ENCODE measurements at regions not wholly inside any gene's neighbourhood (a gene's known extent, or its start where the extent isn't known, plus 50 kb on each side); places are given as distances from the start of the nearest gene placed in this dataset.

- Histone ChIP-seq H3K79me2 (ENCODE audit: insufficient read depth, low read length) (no peaks in the 10 kb centered on the region), H3K27me3 (ENCODE audit: control insufficient read depth in 1 of 2, insufficient read depth in 2 of 2, low read length in 2 of 2) (no peaks in the 10 kb centered on the region), H3K9me3 (ENCODE audit: low read length) (peaks cover 22% of the 10 kb centered on the region), H3K27ac (ENCODE audit: extremely low read length, insufficient read depth, low read length) (no peak overlapping the region), H4K20me1 (ENCODE audit: insufficient read depth, low read length) (no peaks in the 10 kb centered on the region), H2AFZ (ENCODE audit: low read length) (no peak overlapping the region), H3K4me2 (ENCODE audit: low read depth, low read length) (no peak overlapping the region), H3K9ac (ENCODE audit: insufficient read depth, low read depth, low read length) (no peak overlapping the region), H3K4me1 (ENCODE audit: insufficient read depth, low read length) (no peaks in the 10 kb centered on the region), H3K4me3 (replicated peaks in 1 of 3; ENCODE audit: insufficient read depth in 1 of 3, low read depth in 2 of 3, low read length in 3 of 3) (no peak overlapping the region), H3K36me3 (replicated peaks in 1 of 2; ENCODE audit: control insufficient read depth in 1 of 2, insufficient read depth in 2 of 2, low read length in 2 of 2) (no peaks in the 10 kb centered on the region)
- ATAC-seq, result no peak
- no peak for FAIRE-seq
- intact Hi-C loops (cut with micrococcal nuclease; ENCODE audit: unreplicated experiment) (no loop called here), in situ Hi-C loops (cut with HindIII; ENCODE audit: extremely low pct_ligation_motif_present, low pct_unique_long_range_greater_than_20kb) (no loop called here)
- ChIA-PET POLR2A (no interaction called here), CTCF (ENCODE audit: low intra/inter-chr PET ratio, low total read pairs) (no interaction called here)
- no TSS peak for BruUV-seq (replicated peaks)
- DNase-seq (ENCODE audit: low spot score), result no peak
- TF ChIP-seq MAFK (conservative IDR thresholded peaks at IDR 0.05 in 1 of 2, IDR thresholded peaks at IDR 0.05 in 1 of 2; ENCODE audit: low read length in 2 of 2) (0 out of 4 replicates have a peak, but pooled peaks of 1 of the 2 experiments have one; percentile 15), FOXK2 (IDR thresholded peaks at IDR 0.05) (no peak)
These were observed 1302.1 kb upstream of the ADGRL2 start for GRCh38 chr1:80498673-80499072.

- 49% methylated on average over 7 of the region's 16 CpGs for WGBS (ENCODE audit: low lambda C conversion rate)
- FAIRE-seq, result no peak
- intact Hi-C loops (cut with micrococcal nuclease; ENCODE audit: unreplicated experiment), result no loop called here
- TF ChIP-seq ZNF24 (IDR thresholded peaks at IDR 0.05) (no peak), ZNF318 (CRISPR knock-in tag; IDR thresholded peaks at IDR 0.05) (no peak), LRRFIP1 (CRISPR knock-in tag; conservative IDR thresholded peaks at IDR 0.05) (no peak), ZFY (CRISPR knock-in tag; IDR thresholded peaks at IDR 0.05) (no peak)
- TF ChIP-seq, protein P1, sequence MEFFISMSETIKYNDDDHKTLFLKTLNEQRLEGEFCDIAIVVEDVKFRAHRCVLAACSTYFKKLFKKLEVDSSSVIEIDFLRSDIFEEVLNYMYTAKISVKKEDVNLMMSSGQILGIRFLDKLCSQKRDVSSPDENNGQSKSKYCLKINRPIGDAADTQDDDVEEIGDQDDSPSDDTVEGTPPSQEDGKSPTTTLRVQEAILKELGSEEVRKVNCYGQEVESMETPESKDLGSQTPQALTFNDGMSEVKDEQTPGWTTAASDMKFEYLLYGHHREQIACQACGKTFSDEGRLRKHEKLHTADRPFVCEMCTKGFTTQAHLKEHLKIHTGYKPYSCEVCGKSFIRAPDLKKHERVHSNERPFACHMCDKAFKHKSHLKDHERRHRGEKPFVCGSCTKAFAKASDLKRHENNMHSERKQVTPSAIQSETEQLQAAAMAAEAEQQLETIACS (CRISPR knock-in tag; IDR thresholded peaks at IDR 0.05), result no peak
These were observed 1304.9 kb upstream of the ADGRL2 start for GRCh38 chr1:80495806-80496205.

More at GRCh38 chr1:80495806-80496205, 1304.9 kb upstream of the ADGRL2 start:
- Histone ChIP-seq H3K9ac (ENCODE audit: insufficient read depth, low read depth, low read length) (no peak overlapping the region), H3K9me3 (ENCODE audit: low read length) (peaks cover 34% of the 10 kb centered on the region), H3K36me3 (replicated peaks in 1 of 2; ENCODE audit: control insufficient read depth in 1 of 2, insufficient read depth in 2 of 2, low read length in 2 of 2) (no peaks in the 10 kb centered on the region), H4K20me1 (ENCODE audit: insufficient read depth, low read length) (no peaks in the 10 kb centered on the region), H3K4me1 (ENCODE audit: insufficient read depth, low read length) (no peaks in the 10 kb centered on the region), H2AFZ (ENCODE audit: low read length) (no peak overlapping the region), H3K27me3 (ENCODE audit: control insufficient read depth in 1 of 2, insufficient read depth in 2 of 2, low read length in 2 of 2) (no peaks in the 10 kb centered on the region), H3K4me3 (replicated peaks in 1 of 3; ENCODE audit: insufficient read depth in 1 of 3, low read depth in 2 of 3, low read length in 3 of 3) (no peak overlapping the region), H3K79me2 (ENCODE audit: insufficient read depth, low read length) (no peaks in the 10 kb centered on the region), H3K4me2 (ENCODE audit: low read depth, low read length) (no peak overlapping the region), H3K27ac (ENCODE audit: extremely low read length, insufficient read depth, low read length) (no peak overlapping the region)
- no TSS peak for BruUV-seq (replicated peaks)
- CTCF ChIA-PET (ENCODE audit: low intra/inter-chr PET ratio, low total read pairs), result no interaction called here
- in situ Hi-C loops (cut with HindIII; ENCODE audit: extremely low pct_ligation_motif_present, low pct_unique_long_range_greater_than_20kb), result no loop called here
- POLR2A ChIA-PET, result no interaction called here
- DNase-seq (ENCODE audit: low spot score) (no peak), ATAC-seq (no peak)

All from HepG2 (cell line).